ENCODE measurements at regions not wholly inside any gene's neighbourhood (a gene's known extent, or its start where the extent isn't known, plus 50 kb on each side); places are given as distances from the start of the nearest gene placed in this dataset.

GRCh38 chr5:3411363-3411762 lies 184.3 kb upstream of the IRX1 start:
- no peak for TF ChIP-seq CTCF (IDR thresholded peaks at IDR 0.05; ENCODE audit: control insufficient read depth, extremely low read depth, insufficient read depth)
- DNase-seq (ENCODE audit: low read depth), result no peak
- H3K4me3 ChIP-seq (ENCODE audit: low read depth, low read length), result no peak overlapping the region

GRCh38 chr5:3401635-3402034 lies 194.0 kb upstream of the IRX1 start:
- DNase-seq (ENCODE audit: low read depth), result no peak
- H3K4me3 ChIP-seq (ENCODE audit: low read depth, low read length), result no peak overlapping the region
- TF ChIP-seq CTCF (IDR thresholded peaks at IDR 0.05; ENCODE audit: control insufficient read depth, extremely low read depth, insufficient read depth), result no peak

- H3K4me3 ChIP-seq (ENCODE audit: low read depth, low read length), result no peak overlapping the region
- DNase-seq (ENCODE audit: low read depth), result no peak
- no peak for TF ChIP-seq CTCF (IDR thresholded peaks at IDR 0.05; ENCODE audit: control insufficient read depth, extremely low read depth, insufficient read depth)
These were observed 195.0 kb upstream of the IRX1 start for GRCh38 chr5:3400659-3401058.

- no peak for TF ChIP-seq CTCF (IDR thresholded peaks at IDR 0.05; ENCODE audit: control insufficient read depth, extremely low read depth, insufficient read depth)
- DNase-seq (ENCODE audit: low read depth), result no peak
- no peak overlapping the region for H3K4me3 ChIP-seq (ENCODE audit: low read depth, low read length)
These were observed 200.6 kb upstream of the IRX1 start for GRCh38 chr5:3394891-3395599.

GRCh38 chr5:3393920-3394597 lies 201.6 kb upstream of the IRX1 start:
- no peak for TF ChIP-seq CTCF (IDR thresholded peaks at IDR 0.05; ENCODE audit: control insufficient read depth, extremely low read depth, insufficient read depth)
- DNase-seq (ENCODE audit: low read depth), result no peak
- H3K4me3 ChIP-seq (ENCODE audit: low read depth, low read length), result no peak overlapping the region

- TF ChIP-seq CTCF (IDR thresholded peaks at IDR 0.05; ENCODE audit: control insufficient read depth, extremely low read depth, insufficient read depth), result no peak
- no peak for DNase-seq (ENCODE audit: low read depth)
- H3K4me3 ChIP-seq (ENCODE audit: low read depth, low read length), result no peak overlapping the region
These were observed 202.3 kb upstream of the IRX1 start for GRCh38 chr5:3393122-3393919.

All from LNCaP clone FGC (cell line).